Smooth muscle cell of the brain vasculature (primary cell): ENCODE measurements at regions not wholly inside any gene's neighbourhood (a gene's known extent, or its start where the extent isn't known, plus 50 kb on each side); places are given as distances from the start of the nearest gene placed in this dataset.
"Not testable (repeated sequence)": the region's sequence is repeated elsewhere in the genome, so short reads cannot be mapped to it uniquely, and the experiment has no call there.

Experiments used
- DNase-seq: peaks from one replicate; pipeline ENCODE4 v3.0.0-alpha.2; 2012; ENCODE audit warnings: low read depth, low spot score

- no peak for DNase-seq
Observed at GRCh38 chrX:69431420-69431819, 72.7 kb upstream of the NALF2 start.

GRCh38 chrX:69430785-69431184 is 73.3 kb upstream of the NALF2 start:
- DNase-seq = no peak

GRCh38 chrX:69429339-69430015 is 74.6 kb upstream of the NALF2 start:
- DNase-seq = no peak

GRCh38 chrX:69428216-69428615 is 75.9 kb upstream of the NALF2 start:
- DNase-seq = no peak

- DNase-seq = no peak
Observed at GRCh38 chrX:69424910-69425309, 79.2 kb upstream of the NALF2 start.

GRCh38 chrX:69424161-69424560 is 80.0 kb upstream of the NALF2 start:
- no peak for DNase-seq

GRCh38 chrX:69422208-69422607 is 81.9 kb upstream of the NALF2 start:
- DNase-seq = not testable (repeated sequence)

- DNase-seq = no peak
Observed at GRCh38 chrX:69415698-69416097, 88.4 kb upstream of the NALF2 start.

GRCh38 chrX:69412661-69413060 is 91.5 kb upstream of the NALF2 start:
- DNase-seq = no peak

- DNase-seq = no peak
Observed at GRCh38 chrX:69398881-69399280, 105.2 kb upstream of the NALF2 start.

GRCh38 chrX:69396916-69397315 is 107.2 kb upstream of the NALF2 start:
- DNase-seq = no peak

GRCh38 chrX:69395306-69395705 is 108.8 kb upstream of the NALF2 start:
- DNase-seq = no peak

- no peak for DNase-seq
Observed at GRCh38 chrX:69389101-69389501, 115.0 kb upstream of the NALF2 start.

GRCh38 chrX:69388526-69388925 is 115.6 kb upstream of the NALF2 start:
- DNase-seq = no peak

GRCh38 chrX:69387567-69388487 is 116.3 kb upstream of the NALF2 start:
- DNase-seq = no peak

- DNase-seq = no peak
Observed at GRCh38 chrX:69386681-69387080, 117.4 kb upstream of the NALF2 start.

GRCh38 chrX:69379412-69379811 is 124.7 kb upstream of the NALF2 start:
- no peak for DNase-seq

- no peak for DNase-seq
Observed at GRCh38 chrX:69374569-69374968, 129.6 kb upstream of the NALF2 start.

- DNase-seq = no peak
Observed at GRCh38 chrX:69372435-69372834, 131.7 kb upstream of the NALF2 start.

- DNase-seq = no peak
Observed at GRCh38 chrX:69371159-69371558, 133.0 kb upstream of the NALF2 start.

GRCh38 chrX:69369999-69370398 is 134.1 kb upstream of the NALF2 start:
- DNase-seq = no peak

- no peak for DNase-seq
Observed at GRCh38 chrX:69366183-69366582, 137.9 kb upstream of the NALF2 start.

GRCh38 chrX:69365755-69366154 is 138.4 kb upstream of the NALF2 start:
- no peak for DNase-seq
